SK-N-MC (cell line): ENCODE measurements at regions not wholly inside any gene's neighbourhood (a gene's known extent, or its start where the extent isn't known, plus 50 kb on each side); places are given as distances from the start of the nearest gene placed in this dataset.

ENCODE experiments used
- FOXP2 ChIP-seq: optimal IDR thresholded peaks from 2 replicates; pipeline ENCODE3; 2011; ENCODE audit warnings: mild to moderate bottlenecking, moderate library complexity; ENCODE audit not compliant: insufficient read depth; ENCODE audit errors: extremely low read length, control extremely low read depth
- POLR2AphosphoS5 ChIP-seq: IDR thresholded peaks from 2 replicates; pipeline ENCODE4 v1.6.1; 2012; ENCODE audit warnings: mild to moderate bottlenecking, low read depth, low read length, borderline replicate concordance

- TF ChIP-seq POLR2AphosphoS5 (no peak), FOXP2 (no peak)
Observed at GRCh38 chrX:131818297-131818936, 204.7 kb upstream of the STK26 start.
